ENCODE measurements at regions not wholly inside any gene's neighbourhood (a gene's known extent, or its start where the extent isn't known, plus 50 kb on each side); places are given as distances from the start of the nearest gene placed in this dataset.

DNA sequence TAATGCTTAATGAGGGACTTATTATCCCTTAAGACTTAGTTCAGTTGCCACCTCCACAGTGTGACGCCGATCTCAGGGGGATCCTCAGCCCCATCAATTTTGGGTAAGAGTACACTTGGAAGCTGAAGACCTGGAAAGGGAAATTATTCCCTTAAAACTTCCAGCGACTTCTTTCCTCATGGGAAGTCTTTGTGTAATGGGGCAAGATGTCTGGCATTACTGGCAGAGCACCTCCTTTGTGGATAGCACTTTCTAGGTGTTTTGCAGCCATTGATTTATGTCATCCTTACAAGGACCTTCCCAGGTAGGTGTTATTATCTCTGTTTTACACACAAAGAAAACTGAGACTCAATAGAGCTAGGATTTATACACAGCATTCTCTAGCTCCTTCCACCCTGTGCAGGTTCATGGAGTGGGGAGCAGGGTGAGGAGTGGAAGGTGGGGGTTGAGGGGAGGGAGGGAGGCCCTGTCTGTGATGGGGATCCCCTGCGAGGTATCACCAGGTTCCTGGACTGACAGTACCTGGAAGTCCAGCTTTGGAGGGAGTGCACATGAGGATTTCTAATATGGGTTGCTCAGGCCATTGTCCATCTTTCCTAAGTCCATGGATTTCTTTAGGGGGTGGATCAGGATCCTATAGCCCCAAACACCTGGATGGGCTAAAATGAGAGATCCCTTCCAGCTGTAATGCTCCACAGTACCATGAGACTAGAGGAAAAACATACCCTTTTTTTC lies 79.4 kb downstream of the MYCN start:
- H3K27ac ChIP-seq (ENCODE audit: low read length in 2 of 2) = no peak overlapping the region
- H3K4me3 Mint-ChIP-seq = no peak overlapping the region
- DNase-seq (no peak), ATAC-seq (ENCODE audit: low read depth) (no peak)
- H3K27me3 Mint-ChIP-seq = peaks cover 7% of the 10 kb centered on the region
- H3K4me1 ChIP-seq (ENCODE audit: control insufficient read depth in 2 of 2, insufficient read depth in 2 of 2, low read length in 2 of 2) = no peaks in the 10 kb centered on the region
- H3K27ac Mint-ChIP-seq = no peak overlapping the region
- H3K4me2 ChIP-seq (replicated peaks; ENCODE audit: low read depth, low read length, poor library complexity, severe bottlenecking) = no peak overlapping the region
- H4K20me1 ChIP-seq (ENCODE audit: control insufficient read depth, insufficient read depth, low read length, poor library complexity, severe bottlenecking) = no peaks in the 10 kb centered on the region
- H3K9me3 Mint-ChIP-seq (ENCODE audit: insufficient read depth) = peaks cover 3% of the 10 kb centered on the region
- H3K4me3 ChIP-seq (ENCODE audit: control extremely low read depth in 1 of 5, extremely low read depth in 1 of 5, insufficient read depth in 1 of 5, low read depth in 2 of 5, low read length in 4 of 5) = no peak overlapping the region
- H3K9ac ChIP-seq (ENCODE audit: low read length) = no peak overlapping the region
- peaks cover 0 to 3% (median 0%) of the 10 kb centered on the region in 4 experiments for H3K27me3 ChIP-seq (replicated peaks in 1 of 4; ENCODE audit: control extremely low read depth in 1 of 4, control insufficient read depth in 3 of 4, insufficient read depth in 4 of 4, low read length in 3 of 4)
- no peaks in the 10 kb centered on the region for H3K79me2 ChIP-seq (ENCODE audit: control insufficient read depth, insufficient read depth, low read length)
- intact Hi-C loops (cut with micrococcal nuclease) = no loop called here
- H3K36me3 ChIP-seq (replicated peaks in 1 of 2; ENCODE audit: control extremely low read depth in 1 of 2, control insufficient read depth in 1 of 2, extremely low read depth in 1 of 2, insufficient read depth in 2 of 2, low read length in 1 of 2) = no peaks in the 10 kb centered on the region
- no peak overlapping the region for H2AFZ ChIP-seq (ENCODE audit: insufficient read depth, low read depth, low read length, poor library complexity, severe bottlenecking)
- H3K4me1 Mint-ChIP-seq = no peaks in the 10 kb centered on the region
- H3K9me3 ChIP-seq (ENCODE audit: control extremely low read depth in 1 of 3, control insufficient read depth in 2 of 3, insufficient read depth in 1 of 3, low read length in 2 of 3) = peaks cover 0 to 11% (median 0%) of the 10 kb centered on the region in 3 donors
- TF ChIP-seq EZH2 (IDR thresholded peaks at IDR 0.05; ENCODE audit: borderline replicate concordance, insufficient read depth, low read depth, low read length, poor library complexity, severe bottlenecking) = no peak
- TF ChIP-seq, protein P1, sequence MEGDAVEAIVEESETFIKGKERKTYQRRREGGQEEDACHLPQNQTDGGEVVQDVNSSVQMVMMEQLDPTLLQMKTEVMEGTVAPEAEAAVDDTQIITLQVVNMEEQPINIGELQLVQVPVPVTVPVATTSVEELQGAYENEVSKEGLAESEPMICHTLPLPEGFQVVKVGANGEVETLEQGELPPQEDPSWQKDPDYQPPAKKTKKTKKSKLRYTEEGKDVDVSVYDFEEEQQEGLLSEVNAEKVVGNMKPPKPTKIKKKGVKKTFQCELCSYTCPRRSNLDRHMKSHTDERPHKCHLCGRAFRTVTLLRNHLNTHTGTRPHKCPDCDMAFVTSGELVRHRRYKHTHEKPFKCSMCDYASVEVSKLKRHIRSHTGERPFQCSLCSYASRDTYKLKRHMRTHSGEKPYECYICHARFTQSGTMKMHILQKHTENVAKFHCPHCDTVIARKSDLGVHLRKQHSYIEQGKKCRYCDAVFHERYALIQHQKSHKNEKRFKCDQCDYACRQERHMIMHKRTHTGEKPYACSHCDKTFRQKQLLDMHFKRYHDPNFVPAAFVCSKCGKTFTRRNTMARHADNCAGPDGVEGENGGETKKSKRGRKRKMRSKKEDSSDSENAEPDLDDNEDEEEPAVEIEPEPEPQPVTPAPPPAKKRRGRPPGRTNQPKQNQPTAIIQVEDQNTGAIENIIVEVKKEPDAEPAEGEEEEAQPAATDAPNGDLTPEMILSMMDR (IDR thresholded peaks at IDR 0.05) = no peak
- ChIA-PET CTCF (no interaction called here), POLR2A (no interaction called here)
- no CpG with 5 or more reads among the region's 4 CpGs for whole genome bisulfite sequencing (ENCODE audit: insufficient coverage)

GRCh38 chr2:16019060-16019480 lies 78.7 kb downstream of the MYCN start:
- Mint-ChIP-seq H3K9me3 (ENCODE audit: insufficient read depth) (peaks cover 3% of the 10 kb centered on the region), H3K4me3 (no peak overlapping the region), H3K4me1 (no peaks in the 10 kb centered on the region), H3K27ac (no peak overlapping the region), H3K27me3 (peaks cover 13% of the 10 kb centered on the region)
- H3K9me3 ChIP-seq (ENCODE audit: control extremely low read depth in 1 of 3, control insufficient read depth in 2 of 3, insufficient read depth in 1 of 3, low read length in 2 of 3) = peaks cover 0 to 13% (median 0%) of the 10 kb centered on the region in 3 donors
- 95% methylated on average over 6 of the region's 6 CpGs for WGBS (ENCODE audit: insufficient coverage)
- no peak for TF ChIP-seq EZH2 (IDR thresholded peaks at IDR 0.05; ENCODE audit: borderline replicate concordance, insufficient read depth, low read depth, low read length, poor library complexity, severe bottlenecking)
- TF ChIP-seq, protein P1 (IDR thresholded peaks at IDR 0.05) = no peak
- H3K4me3 ChIP-seq (ENCODE audit: control extremely low read depth in 1 of 5, extremely low read depth in 1 of 5, insufficient read depth in 1 of 5, low read depth in 2 of 5, low read length in 4 of 5) = no peak overlapping the region
- H3K9ac ChIP-seq (ENCODE audit: low read length) = no peak overlapping the region
- no peaks in the 10 kb centered on the region for H3K4me1 ChIP-seq (ENCODE audit: control insufficient read depth in 2 of 2, insufficient read depth in 2 of 2, low read length in 2 of 2)
- no peaks in the 10 kb centered on the region for H3K79me2 ChIP-seq (ENCODE audit: control insufficient read depth, insufficient read depth, low read length)
- no peaks in the 10 kb centered on the region for H3K36me3 ChIP-seq (replicated peaks in 1 of 2; ENCODE audit: control extremely low read depth in 1 of 2, control insufficient read depth in 1 of 2, extremely low read depth in 1 of 2, insufficient read depth in 2 of 2, low read length in 1 of 2)
- no peak for ATAC-seq (ENCODE audit: low read depth)
- no peaks in the 10 kb centered on the region for H4K20me1 ChIP-seq (ENCODE audit: control insufficient read depth, insufficient read depth, low read length, poor library complexity, severe bottlenecking)
- POLR2A ChIA-PET = no interaction called here
- CTCF ChIA-PET = no interaction called here
- H2AFZ ChIP-seq (ENCODE audit: insufficient read depth, low read depth, low read length, poor library complexity, severe bottlenecking) = no peak overlapping the region
- DNase-seq = no peak
- H3K4me2 ChIP-seq (replicated peaks; ENCODE audit: low read depth, low read length, poor library complexity, severe bottlenecking) = no peak overlapping the region
- no peak overlapping the region for H3K27ac ChIP-seq (ENCODE audit: low read length in 2 of 2)
- intact Hi-C loops (cut with micrococcal nuclease) = no loop called here
- H3K27me3 ChIP-seq (replicated peaks in 1 of 4; ENCODE audit: control extremely low read depth in 1 of 4, control insufficient read depth in 3 of 4, insufficient read depth in 4 of 4, low read length in 3 of 4) = peaks cover 0 to 3% (median 0%) of the 10 kb centered on the region in 4 experiments

All from B cell (primary cell).